WTC11 (cell line): ENCODE measurements at regions not wholly inside any gene's neighbourhood (a gene's known extent, or its start where the extent isn't known, plus 50 kb on each side); places are given as distances from the start of the nearest gene placed in this dataset.

Experiments used
- ATAC-seq: fragments of 200-7000 bp; cut with Tn5 transposase; 2 replicates; pipeline ENCODE4 v1.10.0; 2021; ENCODE audit warnings: mild to moderate bottlenecking, moderate library complexity
- CTCF ChIA-PET: fragments of 300-600 bp; sonication (Branson Sonifier 250); formaldehyde crosslinking; loops from one replicate; lab custom pipeline; 2021; ENCODE audit warnings: antibody characterized with exemption; lab: Charles Lee
- POLR2A ChIA-PET: fragments of 350-600 bp; sonication (Branson Sonifier 250); formaldehyde crosslinking; loops from one replicate; lab custom pipeline; 2021; ENCODE audit warnings: antibody characterized with exemption; lab: Charles Lee
- DNase-seq: peaks from one replicate; pipeline ENCODE4 v3.0.0; 2021; ENCODE audit warnings: low spot score
- H3K27ac Mint-ChIP-seq: 2 replicates; pipeline ENCODE4 v1.8.0; 2021; ENCODE audit warnings: mixed read lengths
- H3K27me3 Mint-ChIP-seq: 2 replicates; pipeline ENCODE4 v1.8.0; 2021; ENCODE audit warnings: low read depth, mild to moderate bottlenecking, moderate library complexity, mixed read lengths
- H3K36me3 Mint-ChIP-seq: 2 replicates; pipeline ENCODE4 v1.8.0; 2021; ENCODE audit warnings: mixed read lengths
- H3K4me1 Mint-ChIP-seq: 2 replicates; pipeline ENCODE4 v1.8.0; 2022; ENCODE audit warnings: mixed read lengths
- H3K4me3 Mint-ChIP-seq: 2 replicates; pipeline ENCODE4 v1.8.0; 2021; ENCODE audit warnings: mild to moderate bottlenecking, moderate library complexity, mixed read lengths
- H3K9me3 Mint-ChIP-seq: 2 replicates; pipeline ENCODE4 v1.8.0; 2021; ENCODE audit warnings: mixed read lengths
- AR ChIP-seq: fragments of 250-450 bp; sonication (Bioruptor Pico); IDR thresholded peaks from 2 replicates; pipeline ENCODE4 v1.9.0; 2021; ENCODE audit warnings: mild to moderate bottlenecking
- ATF3 ChIP-seq: sonication (generic); formaldehyde crosslinking; conservative IDR thresholded peaks from 2 replicates; pipeline ENCODE4 v1.8.1; 2022; ENCODE audit warnings: mild to moderate bottlenecking, missing genetic modification reagents
- CBFB ChIP-seq: sonication (generic); formaldehyde crosslinking; IDR thresholded peaks from 2 replicates; pipeline ENCODE4 v1.8.1; 2022; ENCODE audit warnings: mild to moderate bottlenecking, low read depth, missing genetic modification reagents
- E2F5 ChIP-seq: sonication (generic); formaldehyde crosslinking; IDR thresholded peaks from 2 replicates; pipeline ENCODE4 v1.8.1; 2022; ENCODE audit warnings: mild to moderate bottlenecking, moderate library complexity, missing genetic modification reagents
- ELF4 ChIP-seq: sonication (generic); formaldehyde crosslinking; IDR thresholded peaks from 2 replicates; pipeline ENCODE4 v1.8.1; 2022; ENCODE audit warnings: low read depth, mild to moderate bottlenecking, moderate library complexity, missing genetic modification reagents
- ERG ChIP-seq: fragments of 250-450 bp; sonication (Bioruptor Pico); IDR thresholded peaks from 2 replicates; pipeline ENCODE4 v1.8.0; 2021; ENCODE audit warnings: mild to moderate bottlenecking
- ETV6 ChIP-seq: sonication (generic); formaldehyde crosslinking; IDR thresholded peaks from 2 replicates; pipeline ENCODE4 v1.8.1; 2022; ENCODE audit warnings: mild to moderate bottlenecking, missing genetic modification reagents
- FOXP4 ChIP-seq: sonication (generic); formaldehyde crosslinking; IDR thresholded peaks from 2 replicates; pipeline ENCODE4 v1.8.0; 2022; ENCODE audit warnings: mild to moderate bottlenecking, missing genetic modification reagents
- HMGXB4 ChIP-seq: sonication (generic); formaldehyde crosslinking; IDR thresholded peaks from 2 replicates; pipeline ENCODE4 v1.8.1; 2023; ENCODE audit warnings: mild to moderate bottlenecking, moderate library complexity, missing genetic modification reagents
- NFATC4 ChIP-seq: fragments of 250-450 bp; sonication (Bioruptor Pico); IDR thresholded peaks from 2 replicates; pipeline ENCODE4 v1.9.0; 2021; ENCODE audit warnings: mild to moderate bottlenecking
- NFE2L1 ChIP-seq: sonication (generic); formaldehyde crosslinking; IDR thresholded peaks from 2 replicates; pipeline ENCODE4 v1.8.1; 2023; ENCODE audit warnings: missing genetic modification reagents
- NFYB ChIP-seq: sonication (generic); formaldehyde crosslinking; conservative IDR thresholded peaks from 2 replicates; pipeline ENCODE4 v1.8.0; 2022; ENCODE audit warnings: low read depth, missing genetic modification reagents
- PRDM15 ChIP-seq: sonication (generic); formaldehyde crosslinking; IDR thresholded peaks from 2 replicates; pipeline ENCODE4 v1.8.0; 2022; ENCODE audit warnings: missing genetic modification reagents
- RELA ChIP-seq: sonication (generic); formaldehyde crosslinking; IDR thresholded peaks from 2 replicates; pipeline ENCODE4 v1.8.1; 2022; ENCODE audit warnings: missing genetic modification reagents, mild to moderate bottlenecking, borderline replicate concordance
- RORB ChIP-seq: fragments of 250-450 bp; sonication (Bioruptor Pico); IDR thresholded peaks from 2 replicates; pipeline ENCODE4 v1.9.0; 2021; ENCODE audit warnings: mild to moderate bottlenecking
- SP1 ChIP-seq: sonication (generic); formaldehyde crosslinking; conservative IDR thresholded peaks from 2 replicates; pipeline ENCODE4 v1.8.1; 2022; ENCODE audit warnings: missing genetic modification reagents
- ZNF138 ChIP-seq: sonication (generic); formaldehyde crosslinking; conservative IDR thresholded peaks from 2 replicates; pipeline ENCODE4 v1.8.1; 2022; ENCODE audit warnings: mild to moderate bottlenecking, moderate library complexity, missing genetic modification reagents
- ZNF425 ChIP-seq: fragments of 250-450 bp; sonication (Bioruptor Pico); conservative IDR thresholded peaks from 2 replicates; pipeline ENCODE4 v1.9.0; 2021; ENCODE audit warnings: mild to moderate bottlenecking

- Mint-ChIP-seq H3K36me3 (no peaks in the 10 kb centered on the region; the same call in 1 of the 2 replicates), H3K4me3 (no peak overlapping the region), H3K27me3 (no peaks in the 10 kb centered on the region), H3K9me3 (peaks cover 29% of the 10 kb centered on the region), H3K27ac (no peak overlapping the region), H3K4me1 (peaks cover 8% of the 10 kb centered on the region)
- TF ChIP-seq ERG (CRISPR knock-in tag) (no peak), CBFB (CRISPR knock-in tag) (no peak), E2F5 (no peak), HMGXB4 (CRISPR knock-in tag) (no peak), ELF4 (CRISPR knock-in tag) (no peak), NFYB (CRISPR knock-in tag) (no peak), ZNF138 (CRISPR knock-in tag) (no peak), PRDM15 (CRISPR knock-in tag) (no peak), ETV6 (no peak), NFE2L1 (CRISPR knock-in tag) (no peak)
- ChIA-PET CTCF (no interaction called here), POLR2A (no interaction called here)
- ATAC-seq (no peak), DNase-seq (no peak)
Observed at GRCh38 chr2:12341920-12342319, 374.8 kb upstream of the TRIB2 start.

- ATAC-seq = no peak
- peaks cover 24% of the 10 kb centered on the region for H3K9me3 Mint-ChIP-seq
- ChIA-PET CTCF (no interaction called here), POLR2A (no interaction called here)
- peaks cover 8% of the 10 kb centered on the region for H3K4me1 Mint-ChIP-seq
- H3K36me3 Mint-ChIP-seq = no peaks in the 10 kb centered on the region; the same call in 1 of the 2 replicates
- no peak for DNase-seq
- no peak overlapping the region for H3K4me3 Mint-ChIP-seq
- no peak overlapping the region for H3K27ac Mint-ChIP-seq
- no peaks in the 10 kb centered on the region for H3K27me3 Mint-ChIP-seq
- TF ChIP-seq ATF3 (CRISPR knock-in tag) (no peak), ZNF425 (CRISPR knock-in tag) (no peak), NFE2L1 (CRISPR knock-in tag) (no peak), AR (CRISPR knock-in tag) (no peak), RELA (CRISPR knock-in tag) (no peak), SP1 (CRISPR knock-in tag) (no peak), RORB (CRISPR knock-in tag) (no peak), ZNF138 (CRISPR knock-in tag) (no peak), NFATC4 (no peak), FOXP4 (CRISPR knock-in tag) (no peak)
Observed at GRCh38 chr2:12343141-12343540, 373.6 kb upstream of the TRIB2 start.
